ENCODE measurements at regions not wholly inside any gene's neighbourhood (a gene's known extent, or its start where the extent isn't known, plus 50 kb on each side); places are given as distances from the start of the nearest gene placed in this dataset.

- Histone ChIP-seq H3K9ac (ENCODE audit: low read length) (no peak overlapping the region), H3K36me3 (ENCODE audit: control insufficient read depth in 1 of 2, insufficient read depth in 2 of 2, low read length in 2 of 2) (no peaks in the 10 kb centered on the region), H3K9me3 (ENCODE audit: control insufficient read depth in 1 of 2, insufficient read depth in 1 of 2, low read depth in 1 of 2, low read length in 2 of 2) (no peaks in the 10 kb centered on the region), H2AFZ (ENCODE audit: low read depth, low read length, poor library complexity, severe bottlenecking) (no peak overlapping the region), H3K9me2 (ENCODE audit: insufficient read depth) (no peaks in the 10 kb centered on the region), H3K4me1 (ENCODE audit: control insufficient read depth in 1 of 2, insufficient read depth in 2 of 2, low read length in 2 of 2) (no peaks in the 10 kb centered on the region), H3K79me2 (ENCODE audit: insufficient read depth, low read length) (no peaks in the 10 kb centered on the region), H4K20me1 (ENCODE audit: insufficient read depth) (no peaks in the 10 kb centered on the region), H3K4me3 (replicated peaks in 1 of 2; ENCODE audit: low read depth in 1 of 2, low read length in 2 of 2) (no peak overlapping the region), H3K27me3 (ENCODE audit: insufficient read depth, low read length) (no peaks in the 10 kb centered on the region), H3K4me2 (ENCODE audit: low read length) (no peak overlapping the region), H3K27ac (ENCODE audit: low read depth, low read length) (no peak overlapping the region)
- BruUV-seq (replicated peaks): no TSS peak
- RAD21 ChIA-PET (ENCODE audit: low non-redundant PET in 1 of 2, low total read pairs in 2 of 2, uncharacterized antibody in 2 of 2, unreplicated experiment in 2 of 2): no interaction called here
- POLR2A ChIA-PET: no interaction called here
- TF ChIP-seq RAD21 (IDR thresholded peaks at IDR 0.05; ENCODE audit: low read depth) (no peak), YY1 (IDR thresholded peaks at IDR 0.05; ENCODE audit: extremely low read depth, insufficient replicate concordance, low read depth, low read length) (no peak), CBX3 (IDR thresholded peaks at IDR 0.05; ENCODE audit: low read depth) (no peak), POLR2A (IDR thresholded peaks at IDR 0.05; ENCODE audit: borderline replicate concordance, extremely low read depth, insufficient read depth, insufficient read length) (no peak), SRF (IDR thresholded peaks at IDR 0.05; ENCODE audit: low read depth) (no peak), EZH2phosphoT487 (IDR thresholded peaks at IDR 0.05; ENCODE audit: borderline replicate concordance) (no peak), SIN3A (IDR thresholded peaks at IDR 0.05; ENCODE audit: low read depth) (no peak), JUND (IDR thresholded peaks at IDR 0.05) (no peak), CEBPB (IDR thresholded peaks at IDR 0.05; ENCODE audit: low read depth) (no peak), ELF1 (IDR thresholded peaks at IDR 0.05; ENCODE audit: borderline replicate concordance, low read depth) (no peak), TCF7L2 (IDR thresholded peaks at IDR 0.05; ENCODE audit: borderline replicate concordance, extremely low read depth, insufficient read depth, insufficient read length) (no peak), EGR1 (IDR thresholded peaks at IDR 0.05; ENCODE audit: low read depth) (no peak)
- TF ChIP-seq, protein P1, sequence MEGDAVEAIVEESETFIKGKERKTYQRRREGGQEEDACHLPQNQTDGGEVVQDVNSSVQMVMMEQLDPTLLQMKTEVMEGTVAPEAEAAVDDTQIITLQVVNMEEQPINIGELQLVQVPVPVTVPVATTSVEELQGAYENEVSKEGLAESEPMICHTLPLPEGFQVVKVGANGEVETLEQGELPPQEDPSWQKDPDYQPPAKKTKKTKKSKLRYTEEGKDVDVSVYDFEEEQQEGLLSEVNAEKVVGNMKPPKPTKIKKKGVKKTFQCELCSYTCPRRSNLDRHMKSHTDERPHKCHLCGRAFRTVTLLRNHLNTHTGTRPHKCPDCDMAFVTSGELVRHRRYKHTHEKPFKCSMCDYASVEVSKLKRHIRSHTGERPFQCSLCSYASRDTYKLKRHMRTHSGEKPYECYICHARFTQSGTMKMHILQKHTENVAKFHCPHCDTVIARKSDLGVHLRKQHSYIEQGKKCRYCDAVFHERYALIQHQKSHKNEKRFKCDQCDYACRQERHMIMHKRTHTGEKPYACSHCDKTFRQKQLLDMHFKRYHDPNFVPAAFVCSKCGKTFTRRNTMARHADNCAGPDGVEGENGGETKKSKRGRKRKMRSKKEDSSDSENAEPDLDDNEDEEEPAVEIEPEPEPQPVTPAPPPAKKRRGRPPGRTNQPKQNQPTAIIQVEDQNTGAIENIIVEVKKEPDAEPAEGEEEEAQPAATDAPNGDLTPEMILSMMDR (IDR thresholded peaks at IDR 0.05 in 2 of 3, conservative IDR thresholded peaks at IDR 0.05 in 1 of 3; ENCODE audit: borderline replicate concordance in 1 of 3, insufficient read depth in 1 of 3, low read depth in 2 of 3, low read length in 2 of 3): no peak
- TF ChIP-seq, protein P2, sequence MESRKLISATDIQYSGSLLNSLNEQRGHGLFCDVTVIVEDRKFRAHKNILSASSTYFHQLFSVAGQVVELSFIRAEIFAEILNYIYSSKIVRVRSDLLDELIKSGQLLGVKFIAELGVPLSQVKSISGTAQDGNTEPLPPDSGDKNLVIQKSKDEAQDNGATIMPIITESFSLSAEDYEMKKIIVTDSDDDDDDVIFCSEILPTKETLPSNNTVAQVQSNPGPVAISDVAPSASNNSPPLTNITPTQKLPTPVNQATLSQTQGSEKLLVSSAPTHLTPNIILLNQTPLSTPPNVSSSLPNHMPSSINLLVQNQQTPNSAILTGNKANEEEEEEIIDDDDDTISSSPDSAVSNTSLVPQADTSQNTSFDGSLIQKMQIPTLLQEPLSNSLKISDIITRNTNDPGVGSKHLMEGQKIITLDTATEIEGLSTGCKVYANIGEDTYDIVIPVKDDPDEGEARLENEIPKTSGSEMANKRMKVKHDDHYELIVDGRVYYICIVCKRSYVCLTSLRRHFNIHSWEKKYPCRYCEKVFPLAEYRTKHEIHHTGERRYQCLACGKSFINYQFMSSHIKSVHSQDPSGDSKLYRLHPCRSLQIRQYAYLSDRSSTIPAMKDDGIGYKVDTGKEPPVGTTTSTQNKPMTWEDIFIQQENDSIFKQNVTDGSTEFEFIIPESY (IDR thresholded peaks at IDR 0.05; ENCODE audit: extremely low read depth, insufficient replicate concordance, low read length): no peak
- CTCF ChIA-PET: no interaction called here
- no peak for DNase-seq (ENCODE audit: low read depth, low spot score)
- intact Hi-C loops (cut with micrococcal nuclease): no loop called here
- ATAC-seq: no peak
Measured at GRCh38 chr2:150099805-150100204, 387.7 kb downstream of the RND3 start.
